ENCODE measurements at regions not wholly inside any gene's neighbourhood (a gene's known extent, or its start where the extent isn't known, plus 50 kb on each side); places are given as distances from the start of the nearest gene placed in this dataset.

DNA sequence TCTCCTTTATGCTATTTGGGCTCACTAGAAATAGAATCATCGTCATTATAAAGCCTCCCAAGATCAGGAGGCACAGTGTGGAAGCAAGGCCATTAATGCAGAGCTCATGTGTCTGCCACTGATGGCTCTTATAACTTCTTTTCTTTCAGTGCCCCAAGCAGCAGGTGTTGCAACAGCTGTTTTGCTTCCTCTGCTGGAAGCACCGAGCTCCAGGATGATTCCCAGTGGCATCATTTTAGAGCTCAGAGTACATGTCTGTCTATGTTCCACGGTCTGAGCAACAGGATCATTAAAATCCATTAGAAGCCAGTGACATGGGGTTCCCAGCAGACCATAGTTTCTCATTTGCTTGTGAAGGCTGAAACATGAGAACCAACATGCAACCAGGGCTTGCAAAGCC is 803.0 kb upstream of the FAT3 start:
- DNase-seq, result no peak

DNA sequence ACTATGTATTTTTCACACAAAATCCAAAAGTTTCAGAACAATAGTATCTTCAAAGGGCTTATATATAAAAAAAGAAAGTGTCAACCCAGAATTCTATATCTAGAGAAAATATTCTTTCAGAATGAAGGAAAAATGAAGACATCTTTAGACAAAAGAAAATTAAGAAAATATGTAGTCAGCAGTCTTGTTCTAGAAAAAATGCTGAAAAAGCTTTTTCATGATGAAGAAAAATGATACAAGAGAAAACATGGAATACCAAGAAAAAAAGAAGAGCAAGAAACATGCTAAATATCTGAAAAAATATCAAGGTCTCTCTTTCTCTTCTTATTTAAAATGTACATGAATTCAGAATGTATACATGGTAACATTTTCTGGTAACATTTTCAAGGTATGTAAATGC is 816.8 kb upstream of the FAT3 start:
- no peak for DNase-seq

DNA sequence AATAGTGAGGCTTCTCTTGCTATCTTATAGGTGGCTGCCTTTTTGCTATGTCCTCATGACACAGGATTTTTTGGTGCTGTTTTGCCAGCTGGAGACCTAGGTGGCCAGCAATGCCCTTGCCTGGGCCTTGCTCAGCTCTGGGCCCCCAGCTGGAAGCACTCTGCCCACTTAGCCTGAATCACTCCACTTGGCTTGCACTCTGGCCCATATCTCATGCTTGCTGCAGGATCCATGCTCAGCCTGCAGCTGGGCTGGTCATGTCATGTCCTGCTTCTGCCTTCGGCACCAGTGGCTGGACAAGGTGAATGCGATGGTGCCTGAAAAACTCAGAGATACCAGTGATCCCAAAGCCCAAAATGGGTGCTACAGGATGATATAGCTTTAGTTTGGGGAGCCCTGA is 818.6 kb upstream of the FAT3 start:
- no peak for DNase-seq

DNA sequence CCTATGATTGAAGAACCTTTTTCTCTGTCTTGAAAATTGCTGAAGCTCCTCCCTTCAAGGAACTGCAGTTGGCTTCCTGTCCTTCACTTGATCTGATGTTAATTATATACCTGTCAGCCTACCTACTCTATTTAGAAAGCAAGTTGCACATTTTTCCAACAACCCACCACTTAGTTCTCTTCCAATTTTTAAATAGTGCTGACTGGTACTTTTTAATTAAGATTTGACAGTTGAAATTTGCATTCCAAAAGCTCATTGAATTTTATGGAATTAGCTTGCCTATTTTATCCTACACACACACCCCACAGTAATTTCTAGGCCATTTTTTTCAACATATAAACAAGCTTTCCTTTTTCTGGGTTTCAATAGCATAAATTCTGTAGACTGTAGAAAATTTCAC is 820.3 kb upstream of the FAT3 start:
- no peak for DNase-seq

DNA sequence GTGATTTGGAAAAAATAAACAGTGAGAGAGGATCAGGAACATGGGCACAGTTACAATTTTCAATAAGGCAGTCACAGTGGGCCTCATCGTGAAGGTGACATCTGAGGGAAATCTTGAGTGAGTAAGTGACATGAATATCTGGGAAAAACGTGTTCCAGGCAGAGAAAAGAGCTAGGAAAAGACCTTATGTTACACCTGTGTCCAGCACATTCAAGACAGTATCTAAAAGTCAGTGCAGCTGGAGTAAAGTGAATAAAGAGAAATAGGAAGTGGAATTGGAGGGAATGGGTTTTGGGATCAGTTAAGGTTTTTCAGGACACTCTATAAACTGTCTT is 827.5 kb upstream of the FAT3 start:
- DNase-seq, result no peak

DNA sequence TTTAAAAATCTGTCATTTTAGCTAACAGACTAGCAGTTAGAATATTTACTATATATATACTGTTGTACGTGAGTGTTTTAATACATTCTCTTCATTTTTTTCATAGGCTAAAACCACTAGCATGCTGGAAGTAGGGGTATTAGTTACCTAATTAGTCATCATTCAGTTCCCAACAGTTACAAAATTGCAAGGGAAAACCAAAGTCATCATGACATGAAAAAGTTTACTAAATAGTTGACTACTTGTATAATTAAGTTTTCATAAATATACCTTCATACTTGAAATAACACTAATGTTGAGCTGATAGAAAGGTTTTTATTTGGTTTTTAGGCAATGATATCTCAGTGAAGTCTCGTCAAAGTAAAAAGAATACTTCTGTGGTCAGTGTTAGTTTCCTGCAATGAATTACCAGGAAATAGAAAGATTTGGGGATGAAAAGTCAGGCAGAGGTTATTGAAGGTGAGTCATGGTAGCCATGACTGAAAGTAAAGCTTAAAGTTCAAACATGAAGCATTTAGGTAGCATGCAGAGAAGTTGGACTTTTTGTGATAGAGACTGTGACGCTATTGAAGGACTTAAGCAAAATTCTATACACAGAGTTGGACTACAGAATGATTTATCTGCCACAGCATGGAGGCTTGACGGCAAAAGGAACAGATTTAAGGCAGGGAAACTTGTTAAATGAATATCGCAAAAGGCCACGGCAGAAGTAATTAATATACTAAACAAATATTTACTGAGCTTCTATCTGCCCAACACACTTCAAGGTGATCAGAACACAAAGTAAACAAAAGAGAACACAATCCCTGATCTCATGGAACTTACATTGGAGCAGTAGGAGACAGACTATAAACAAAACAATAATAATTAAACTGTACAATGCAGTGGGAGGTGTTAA is 828.1 kb upstream of the FAT3 start:
- peak; percentile 60 for DNase-seq

DNA sequence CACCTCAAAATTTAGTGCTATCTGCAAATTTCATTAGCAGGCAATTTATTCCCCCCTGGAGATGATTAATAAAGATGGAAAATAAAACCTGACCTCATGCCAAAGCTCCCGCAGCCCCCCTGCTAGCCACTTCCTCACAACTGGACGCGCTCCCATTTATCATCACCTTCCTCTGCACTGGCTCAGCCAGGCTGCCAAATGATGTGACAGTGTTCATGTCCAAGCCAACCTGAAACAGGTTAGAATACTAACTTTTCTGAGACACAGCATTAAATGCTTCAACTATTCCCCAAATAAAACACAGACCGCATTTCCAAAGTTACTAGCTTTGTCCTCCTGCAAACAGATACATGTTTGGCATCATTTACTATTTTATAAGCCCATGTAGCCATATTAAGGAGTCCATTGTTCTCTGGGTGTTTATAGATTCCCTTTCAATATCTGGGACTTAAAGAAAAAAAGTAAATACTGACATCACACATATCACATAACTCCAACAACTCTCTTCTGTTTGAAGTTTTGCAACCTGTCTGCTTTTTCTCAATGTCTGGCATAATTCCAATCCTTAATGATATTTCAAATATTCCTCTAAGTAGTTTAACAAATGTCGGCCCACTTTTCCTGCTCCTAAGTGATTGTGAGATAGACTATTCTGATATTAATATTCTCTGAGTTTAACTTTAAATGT is 829.7 kb upstream of the FAT3 start:
- peak; percentile 1 for DNase-seq

DNA sequence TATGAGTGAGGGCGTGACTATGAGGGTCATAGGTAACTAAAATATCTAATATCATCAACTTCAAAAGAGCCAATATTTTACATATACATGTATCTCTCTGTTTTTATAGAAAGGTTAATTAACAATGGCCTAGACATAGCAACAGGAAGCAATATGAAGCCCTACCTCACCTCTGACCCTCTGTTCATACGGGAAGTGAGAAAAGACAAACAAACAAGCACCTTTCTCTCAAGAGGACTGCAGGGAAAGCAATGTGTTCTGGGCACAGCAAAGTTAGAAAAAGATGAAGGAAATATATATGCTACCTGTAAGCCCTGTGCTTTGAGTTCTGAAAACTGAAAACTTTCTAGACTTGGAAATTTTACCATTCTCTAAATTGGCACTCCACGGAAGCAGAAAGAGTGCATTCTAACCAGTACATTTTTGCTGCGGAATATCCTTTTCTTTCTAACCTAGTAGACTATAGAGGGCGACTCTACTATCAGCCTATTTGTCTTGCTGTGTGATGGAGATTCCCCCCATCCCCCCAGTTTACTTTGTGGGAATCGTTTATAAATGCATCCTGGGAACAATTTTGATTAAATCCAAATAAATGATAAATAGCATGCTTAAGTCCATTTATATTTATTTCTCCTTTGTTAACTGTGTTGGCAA is 830.4 kb upstream of the FAT3 start:
- DNase-seq, result peak; percentile 0

DNA sequence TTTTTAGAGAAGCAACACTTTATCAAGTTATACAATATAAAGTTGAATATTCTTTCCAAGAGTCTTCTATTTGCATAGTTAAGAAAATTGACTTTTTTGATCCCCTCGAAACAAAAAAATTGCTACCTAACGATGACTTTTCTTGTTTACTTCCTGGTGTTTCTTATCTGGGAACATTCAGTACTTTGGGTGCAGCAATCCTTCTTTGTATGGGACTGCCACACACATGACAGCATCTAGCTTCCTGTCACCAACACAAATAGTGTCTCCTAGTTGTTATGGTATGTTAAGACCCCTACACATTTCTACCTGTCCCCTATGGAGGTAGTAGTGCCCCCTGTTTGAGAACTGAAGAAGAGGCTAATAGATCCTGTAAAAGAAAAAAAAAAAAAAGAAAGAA is 841.7 kb upstream of the FAT3 start:
- no peak for DNase-seq

DNA sequence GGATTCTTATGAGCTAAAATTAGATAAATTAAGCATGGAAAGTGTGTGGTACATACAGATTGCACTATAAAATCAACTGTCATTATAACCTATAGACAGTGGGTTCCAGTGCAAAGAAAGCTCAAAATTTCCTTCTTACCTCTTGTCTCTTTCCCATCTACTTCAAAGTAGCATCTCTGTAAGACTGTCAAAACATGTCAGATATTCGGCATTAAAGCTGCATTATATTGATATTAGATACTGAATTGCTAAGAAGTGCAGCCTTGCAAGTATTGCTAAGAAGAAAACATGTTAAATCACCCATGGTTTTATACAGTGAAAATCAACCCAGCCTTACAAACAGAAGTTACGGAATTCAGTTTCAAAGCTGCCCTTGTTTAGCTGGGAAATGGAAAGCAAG is 849.8 kb upstream of the FAT3 start:
- DNase-seq, result no peak

DNA sequence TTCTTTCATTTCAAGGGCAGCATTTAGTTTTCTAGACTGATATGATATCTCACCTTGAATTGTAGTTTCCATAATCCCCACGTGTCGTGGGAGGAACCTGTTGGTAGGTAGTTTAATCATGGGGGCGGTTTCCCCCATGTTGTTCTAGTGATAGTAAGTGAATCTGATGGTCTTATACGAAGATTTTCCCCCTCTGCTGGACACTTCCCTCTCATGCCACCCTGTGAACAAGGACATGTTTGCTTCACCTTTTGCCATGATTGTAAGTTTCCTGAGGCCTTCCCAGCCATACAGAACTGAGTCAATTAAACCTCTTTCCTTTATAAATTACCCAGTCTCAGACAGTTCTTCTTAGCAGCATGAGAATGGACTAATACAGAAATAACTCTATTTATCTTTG is 851.1 kb upstream of the FAT3 start:
- DNase-seq, result no peak

DNA sequence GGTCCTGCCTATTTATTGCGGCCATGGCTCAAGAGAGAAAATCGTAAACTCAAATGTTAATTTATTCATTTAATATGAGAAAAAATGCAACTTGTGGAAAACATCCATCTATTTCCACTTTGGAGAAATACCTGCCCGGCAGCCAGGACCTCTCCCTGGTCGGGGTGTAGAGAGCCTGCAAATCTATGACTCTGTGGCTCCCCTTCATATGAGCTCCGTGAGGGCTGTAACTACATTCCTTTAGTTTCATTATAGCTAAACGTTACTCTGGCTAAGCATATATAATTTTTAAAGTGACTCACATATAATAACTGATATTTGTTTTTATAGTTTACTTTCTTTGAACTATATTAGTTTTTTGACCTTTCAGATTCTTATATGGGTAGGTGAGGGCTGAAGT is 857.8 kb upstream of the FAT3 start:
- DNase-seq, result no peak

DNA sequence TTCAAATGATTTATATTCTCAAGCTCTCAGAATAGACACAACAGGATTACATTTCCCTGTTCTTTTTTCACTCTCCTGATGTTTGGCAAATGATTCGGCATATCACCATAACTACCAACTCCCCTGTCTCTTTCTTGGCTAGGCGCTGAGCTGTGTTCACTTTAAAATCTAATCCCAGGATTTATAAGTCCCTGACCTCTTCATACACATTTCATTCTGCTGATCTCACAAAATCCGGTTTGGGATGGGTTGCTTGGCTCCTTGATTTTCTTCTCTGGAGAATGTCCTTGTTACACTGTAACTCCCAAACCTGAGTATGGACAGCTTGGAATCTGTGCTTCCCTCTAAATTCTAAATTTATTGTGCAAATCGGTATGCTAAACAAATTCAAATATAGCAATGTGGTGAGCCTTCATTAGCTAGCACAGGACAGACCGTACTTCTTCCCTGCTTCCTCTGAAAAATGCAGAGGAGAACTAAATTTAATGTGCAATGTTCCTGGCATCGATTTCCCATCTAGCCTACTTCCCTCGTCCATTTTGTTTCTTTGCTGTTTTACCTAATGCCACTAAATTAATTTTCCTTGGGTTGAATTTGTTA is 858.5 kb upstream of the FAT3 start:
- no peak for DNase-seq

DNA sequence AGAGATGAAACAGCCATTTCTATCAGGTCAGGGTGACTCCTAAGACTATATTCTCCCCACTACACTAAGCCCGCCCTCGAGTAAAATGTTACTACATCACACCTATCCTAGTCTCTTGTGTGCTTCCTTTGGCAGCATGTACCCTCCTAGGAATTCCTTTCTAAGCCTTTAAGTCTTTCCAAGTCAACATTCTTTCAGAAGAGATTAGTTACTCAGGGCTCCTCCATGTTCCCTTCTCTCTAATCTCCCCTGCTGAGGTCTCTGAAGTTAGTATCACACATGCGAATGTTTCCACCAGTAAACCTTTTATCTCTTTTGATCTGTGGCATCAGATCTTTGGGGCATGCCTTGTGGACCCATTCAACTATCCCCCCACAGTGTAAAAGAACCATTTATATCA is 873.7 kb upstream of the FAT3 start:
- DNase-seq, result no peak

DNA sequence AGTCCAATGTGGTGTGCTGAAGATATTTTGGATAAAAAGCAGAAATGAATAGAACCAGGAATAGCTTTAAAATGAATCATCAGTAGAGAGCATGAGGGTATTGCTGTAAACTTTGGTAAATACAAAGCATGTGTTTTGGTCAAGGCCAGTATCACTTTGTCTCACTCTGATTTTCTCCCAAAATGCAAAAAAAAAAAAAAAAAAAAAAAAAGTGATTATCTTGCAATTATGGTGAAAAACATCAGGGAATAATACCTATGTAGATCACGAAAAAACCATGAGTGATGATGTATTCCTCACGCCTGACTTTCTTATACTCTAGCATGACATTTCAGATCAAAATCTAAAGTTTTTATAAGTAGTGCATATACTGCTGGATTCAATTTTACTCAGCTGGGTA is 897.9 kb upstream of the FAT3 start:
- DNase-seq, result no peak

DNA sequence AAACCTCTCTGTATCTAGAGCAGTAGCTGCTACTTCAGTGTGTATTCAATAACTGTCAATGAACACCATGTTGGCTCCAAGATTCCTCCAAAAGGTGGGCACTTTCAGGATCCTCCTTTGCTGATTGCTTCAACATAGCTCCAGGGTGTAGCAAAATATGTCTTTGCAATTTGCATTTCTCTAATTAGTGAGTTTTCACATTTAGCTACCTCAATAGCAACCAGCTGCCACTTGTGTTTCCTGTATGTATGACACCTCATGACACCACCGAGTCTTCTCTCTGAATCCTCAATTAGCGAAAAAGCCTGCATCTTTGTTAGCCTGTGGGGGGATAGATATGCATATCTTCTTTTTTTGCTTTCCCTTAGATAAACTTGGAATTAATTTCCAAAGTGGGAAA is 898.3 kb upstream of the FAT3 start:
- DNase-seq, result no peak

DNA sequence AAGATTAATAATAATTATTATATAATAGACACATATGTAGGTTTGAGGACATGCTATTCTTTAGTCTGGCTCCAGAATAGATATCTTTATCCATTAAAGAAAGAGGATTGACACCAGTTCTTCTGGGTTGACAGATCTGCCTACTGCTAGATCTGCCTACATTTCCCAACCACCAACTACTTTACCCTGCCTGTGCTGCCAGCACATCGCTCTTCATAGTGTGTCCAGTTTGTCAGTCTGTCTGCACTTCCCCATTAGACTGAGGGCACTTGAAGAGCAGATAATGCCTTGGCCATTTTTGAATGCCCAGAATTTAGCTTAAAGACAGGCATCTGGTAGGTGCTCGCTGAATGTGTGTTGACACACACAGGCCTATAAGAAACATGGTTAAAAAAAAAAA is 910.1 kb upstream of the FAT3 start:
- no peak for DNase-seq

DNA sequence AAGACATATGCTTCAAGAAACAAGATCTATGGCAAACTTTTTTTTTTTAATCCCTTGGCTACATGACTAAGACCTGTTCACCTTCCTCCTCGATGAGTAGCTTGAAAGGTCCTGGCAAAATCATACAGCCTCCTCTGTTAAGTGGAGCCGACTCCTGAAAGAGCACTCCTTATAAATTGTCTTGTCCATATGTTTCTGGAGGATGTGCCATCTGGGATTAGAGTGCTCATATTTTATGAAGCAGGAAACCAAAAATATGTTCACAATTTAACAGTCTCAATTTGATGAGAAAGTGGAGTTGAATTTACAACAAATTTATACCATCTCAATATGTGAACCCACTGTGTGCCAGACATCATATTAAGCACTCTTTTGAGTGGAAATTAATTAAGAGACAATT is 912.1 kb upstream of the FAT3 start:
- DNase-seq, result peak; percentile 64

DNA sequence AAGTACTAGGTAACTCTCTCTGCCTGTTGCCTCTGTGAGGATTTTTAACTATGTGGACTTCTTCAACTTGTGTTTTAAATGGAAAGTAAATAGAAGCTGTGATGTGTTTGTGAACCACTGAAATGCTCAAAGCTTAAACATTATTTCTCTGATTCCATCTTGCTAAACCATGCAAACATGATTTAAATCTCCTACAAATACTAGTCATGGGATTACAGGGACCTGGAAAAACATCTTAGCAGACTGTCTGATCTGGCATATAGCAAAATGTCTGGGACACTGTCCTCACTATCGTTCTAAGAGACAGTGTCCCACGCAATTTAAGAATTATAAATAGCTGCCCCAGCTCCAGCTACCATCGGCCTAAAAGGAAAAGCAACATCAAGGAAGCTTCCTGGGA is 914.5 kb upstream of the FAT3 start:
- no peak for DNase-seq

DNA sequence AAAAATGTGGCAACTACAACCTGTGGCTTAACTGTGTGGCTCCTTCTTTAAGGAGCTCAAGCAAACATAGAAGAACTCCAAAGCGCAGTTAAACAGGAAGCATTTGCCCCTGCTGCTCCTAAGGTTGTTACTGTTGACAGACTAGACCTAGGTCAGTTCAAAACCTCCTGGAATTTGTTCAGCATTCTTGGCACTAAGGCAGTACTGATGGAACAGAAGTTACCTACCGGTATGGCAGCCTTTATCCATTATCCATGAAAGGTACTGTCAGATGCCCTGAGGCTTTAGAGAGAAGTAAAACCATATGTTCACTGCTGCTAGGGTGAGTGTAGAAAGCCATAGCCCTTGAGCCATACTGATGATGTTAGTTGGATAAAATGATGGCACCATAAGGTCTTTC is 916.5 kb upstream of the FAT3 start:
- DNase-seq, result no peak

DNA sequence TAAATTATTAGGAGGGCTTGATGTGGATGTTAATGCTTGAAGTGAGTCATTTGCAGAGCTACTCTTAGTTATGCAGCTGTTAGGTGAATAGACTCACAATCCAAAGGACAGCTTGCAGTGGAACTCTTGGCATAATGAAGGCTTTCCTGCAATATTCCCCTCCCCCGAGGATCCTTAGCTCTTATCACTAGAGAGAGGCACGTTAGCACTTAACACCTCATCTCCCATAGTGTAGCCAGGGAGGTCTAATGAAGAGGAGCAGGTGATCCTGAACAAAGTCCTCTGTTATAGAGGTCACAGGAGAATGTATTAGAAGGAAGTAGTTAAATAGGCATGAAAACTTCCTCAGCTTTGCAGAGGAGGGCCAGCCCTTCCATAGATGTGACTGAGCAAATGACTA is 919.2 kb upstream of the FAT3 start:
- DNase-seq, result no peak

DNA sequence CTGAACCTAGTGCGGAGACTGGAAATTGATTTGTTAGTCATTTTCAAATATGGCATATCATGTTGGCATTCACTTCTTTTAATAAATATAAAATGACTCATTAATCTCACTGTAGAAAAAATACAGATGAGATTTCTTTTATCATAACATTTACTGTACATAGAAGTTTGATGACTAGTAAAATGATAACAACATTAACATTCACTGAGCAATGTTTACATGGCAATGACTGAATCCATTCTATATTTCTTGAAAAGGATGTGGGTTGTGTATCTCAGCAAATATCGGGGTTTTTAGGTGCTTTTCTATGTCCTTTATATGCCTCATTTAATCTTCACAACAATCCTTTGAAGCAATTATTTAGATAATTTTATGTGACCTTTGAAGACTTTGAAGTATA is 920.9 kb upstream of the FAT3 start:
- DNase-seq, result no peak

DNA sequence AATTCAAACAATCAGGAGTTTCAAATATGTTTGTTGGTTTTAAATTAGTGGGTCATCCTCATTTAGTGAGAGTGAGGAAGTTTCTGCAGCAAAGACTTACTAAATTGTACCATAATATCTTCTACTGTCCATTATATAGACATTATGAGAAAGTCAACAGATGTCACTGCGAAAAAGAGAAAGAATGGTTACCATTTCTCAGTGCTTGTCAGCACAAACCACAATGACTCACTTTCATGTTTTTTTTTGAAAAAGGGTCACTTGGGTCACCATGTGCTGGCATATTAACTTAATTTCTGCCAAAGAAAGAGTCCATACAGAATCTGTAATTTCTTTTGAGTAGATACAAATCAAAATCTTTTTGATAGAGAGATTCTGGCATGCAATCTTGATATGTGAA is 924.6 kb upstream of the FAT3 start:
- peak; percentile 53 for DNase-seq

DNA sequence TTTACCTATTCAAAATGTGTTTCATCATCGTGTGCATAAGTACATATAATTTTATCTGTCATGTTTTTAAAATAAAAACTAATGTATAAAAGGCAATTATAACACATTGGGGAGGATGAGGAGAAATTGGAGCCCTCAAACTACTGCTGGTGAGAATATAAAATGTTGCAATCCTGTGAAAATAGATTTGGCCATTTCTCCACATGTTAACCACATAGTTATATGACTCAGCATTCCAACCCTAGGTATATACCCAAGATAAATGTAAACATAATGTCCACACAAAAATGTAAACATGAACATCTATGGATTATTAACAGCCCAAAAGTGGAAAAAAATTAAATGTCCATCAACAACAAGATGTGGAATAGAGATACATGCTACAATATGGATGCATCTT is 928.0 kb upstream of the FAT3 start:
- peak; percentile 73 for DNase-seq

All from fibroblast of skin of abdomen (primary cell).